ENCODE measurements at regions not wholly inside any gene's neighbourhood (a gene's known extent, or its start where the extent isn't known, plus 50 kb on each side); places are given as distances from the start of the nearest gene placed in this dataset.
"Not testable (repeated sequence)": the region's sequence is repeated elsewhere in the genome, so short reads cannot be mapped to it uniquely, and the experiment has no call there.

DNA sequence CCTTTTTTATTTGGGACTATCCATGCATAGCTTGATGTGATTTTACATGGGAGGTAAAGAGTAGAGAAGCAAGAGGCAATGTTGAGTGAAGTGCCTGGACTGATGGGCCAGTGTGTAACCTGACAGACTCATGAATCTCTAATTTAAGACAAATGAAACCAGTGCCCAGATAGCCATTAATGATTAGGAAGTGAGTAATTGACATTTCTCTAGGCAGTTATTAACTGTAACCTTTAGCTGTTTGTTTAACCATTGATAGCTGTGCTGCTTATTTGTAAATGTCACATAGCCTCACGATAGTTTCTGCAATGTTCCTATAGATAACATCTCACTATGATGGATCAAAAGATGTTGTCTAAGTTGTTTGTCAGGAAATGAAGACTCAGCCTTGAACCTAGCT lies 1047.5 kb upstream of the SPRY2 start:
- DNase-seq = no peak
- Mint-ChIP-seq H3K4me3 (no peak overlapping the region), H3K27me3 (no peaks in the 10 kb centered on the region), H3K36me3 (no peaks in the 10 kb centered on the region), H3K9me3 (peaks cover 0 to 21% (median 12%) of the 10 kb centered on the region in 8 donors), H3K4me1 (no peaks in the 10 kb centered on the region), H3K27ac (no peak overlapping the region)
- POLR2A ChIA-PET (ENCODE audit: partially characterized antibody) = no interaction called here
- Histone ChIP-seq H3K9me3 (ENCODE audit: control insufficient read depth in 1 of 2, low read length in 2 of 2) (no peaks in the 10 kb centered on the region), H3K4me1 (ENCODE audit: insufficient read depth, low read length) (no peaks in the 10 kb centered on the region), H3K4me3 (ENCODE audit: low read length in 2 of 2) (no peak overlapping the region), H3K36me3 (ENCODE audit: insufficient read depth, low read length) (no peaks in the 10 kb centered on the region), H3K27me3 (ENCODE audit: insufficient read depth, low read length) (no peaks in the 10 kb centered on the region), H3K27ac (ENCODE audit: low read depth, low read length) (no peak overlapping the region)
- intact Hi-C loops (cut with micrococcal nuclease) = no loop called here
- CTCF ChIA-PET (ENCODE audit: partially characterized antibody) = no interaction called here

DNA sequence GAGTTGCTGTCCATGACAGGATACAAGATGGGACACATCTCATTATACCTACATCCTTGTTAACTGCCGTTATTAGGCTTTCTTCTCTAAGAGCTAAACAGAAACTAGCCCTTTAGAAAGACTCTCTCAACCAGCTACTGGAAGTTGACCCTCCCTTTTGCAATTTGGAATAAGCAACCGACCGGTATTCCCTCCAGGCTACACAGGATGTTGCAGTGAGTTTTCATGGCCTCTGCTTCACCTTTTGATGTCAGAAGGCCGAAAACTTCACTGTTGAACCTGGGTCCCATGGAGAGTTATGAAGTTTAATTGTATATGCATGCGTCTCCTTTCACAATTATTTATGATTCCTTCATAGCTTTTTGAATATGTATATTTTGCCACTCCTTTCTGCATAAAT lies 1042.5 kb upstream of the SPRY2 start:
- intact Hi-C loops (cut with micrococcal nuclease) = no loop called here
- no peaks in the 10 kb centered on the region for H3K4me1 Mint-ChIP-seq
- Histone ChIP-seq H3K4me1 (ENCODE audit: insufficient read depth, low read length) (no peaks in the 10 kb centered on the region), H3K27ac (ENCODE audit: low read depth, low read length) (no peak overlapping the region), H3K4me3 (ENCODE audit: low read length in 2 of 2) (no peak overlapping the region), H3K9me3 (ENCODE audit: control insufficient read depth in 1 of 2, low read length in 2 of 2) (no peaks in the 10 kb centered on the region), H3K36me3 (ENCODE audit: insufficient read depth, low read length) (no peaks in the 10 kb centered on the region), H3K27me3 (ENCODE audit: insufficient read depth, low read length) (no peaks in the 10 kb centered on the region)
- DNase-seq = no peak
- H3K36me3 Mint-ChIP-seq = no peaks in the 10 kb centered on the region
- no peak overlapping the region for H3K27ac Mint-ChIP-seq
- no peak overlapping the region for H3K4me3 Mint-ChIP-seq
- ChIA-PET POLR2A (ENCODE audit: partially characterized antibody) (no interaction called here), CTCF (ENCODE audit: partially characterized antibody) (no interaction called here)
- H3K27me3 Mint-ChIP-seq = no peaks in the 10 kb centered on the region
- peaks cover 2 to 11% (median 6%) of the 10 kb centered on the region in 8 donors for H3K9me3 Mint-ChIP-seq

DNA sequence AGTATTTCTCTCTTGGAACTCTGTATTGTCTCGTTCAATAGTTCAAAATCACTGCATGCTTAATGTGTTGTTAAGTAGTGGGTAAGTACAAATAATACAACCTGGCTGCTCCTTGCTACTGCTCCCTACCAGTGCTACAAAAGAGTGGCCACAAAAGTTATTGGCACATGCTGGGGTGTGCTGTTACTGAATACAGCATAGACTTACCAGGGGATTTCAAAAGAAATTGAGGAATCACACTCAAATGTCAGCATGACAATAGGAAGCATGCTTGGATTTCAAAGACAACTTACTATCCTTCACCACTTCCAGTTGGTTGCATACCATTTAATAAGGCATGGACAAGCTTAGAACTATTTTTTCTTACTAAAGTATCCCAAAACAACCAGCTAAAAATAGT lies 1041.3 kb upstream of the SPRY2 start:
- intact Hi-C loops (cut with micrococcal nuclease) = no loop called here
- POLR2A ChIA-PET (ENCODE audit: partially characterized antibody) = no interaction called here
- Mint-ChIP-seq H3K4me1 (no peaks in the 10 kb centered on the region), H3K27ac (no peak overlapping the region), H3K27me3 (no peaks in the 10 kb centered on the region), H3K36me3 (no peaks in the 10 kb centered on the region), H3K9me3 (peaks cover 2 to 11% (median 6%) of the 10 kb centered on the region in 8 donors), H3K4me3 (no peak overlapping the region)
- Histone ChIP-seq H3K9me3 (ENCODE audit: control insufficient read depth in 1 of 2, low read length in 2 of 2) (no peaks in the 10 kb centered on the region), H3K27me3 (ENCODE audit: insufficient read depth, low read length) (no peaks in the 10 kb centered on the region), H3K36me3 (ENCODE audit: insufficient read depth, low read length) (no peaks in the 10 kb centered on the region), H3K4me1 (ENCODE audit: insufficient read depth, low read length) (no peaks in the 10 kb centered on the region), H3K4me3 (ENCODE audit: low read length in 2 of 2) (no peak overlapping the region), H3K27ac (ENCODE audit: low read depth, low read length) (no peak overlapping the region)
- CTCF ChIA-PET (ENCODE audit: partially characterized antibody) = no interaction called here
- no peak for DNase-seq

DNA sequence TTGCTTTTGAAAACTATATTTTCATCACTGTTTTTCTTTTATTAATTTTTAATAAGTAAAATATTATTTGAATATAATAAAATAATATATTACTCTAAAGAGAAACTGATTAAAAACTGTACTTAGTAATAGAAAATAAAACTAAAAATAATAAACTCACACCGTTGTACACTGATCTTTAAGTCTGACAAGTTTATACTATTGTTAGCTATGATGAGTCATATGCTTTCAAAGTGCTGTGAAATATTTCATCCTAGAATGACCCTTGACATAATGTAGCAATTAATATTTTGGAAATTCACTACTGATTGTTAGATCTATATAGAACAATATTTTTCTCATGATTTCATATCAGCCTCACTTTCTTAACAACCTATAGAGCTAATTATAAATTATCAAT lies 1040.6 kb upstream of the SPRY2 start:
- no peaks in the 10 kb centered on the region for H3K36me3 Mint-ChIP-seq
- no peak overlapping the region for H3K4me3 Mint-ChIP-seq
- no peak overlapping the region for H3K27ac ChIP-seq (ENCODE audit: low read depth, low read length)
- H3K9me3 ChIP-seq (ENCODE audit: control insufficient read depth in 1 of 2, low read length in 2 of 2) = no peaks in the 10 kb centered on the region
- DNase-seq = no peak
- H3K4me3 ChIP-seq (ENCODE audit: low read length in 2 of 2) = no peak overlapping the region
- POLR2A ChIA-PET (ENCODE audit: partially characterized antibody) = no interaction called here
- no peaks in the 10 kb centered on the region for H3K27me3 ChIP-seq (ENCODE audit: insufficient read depth, low read length)
- H3K27me3 Mint-ChIP-seq = no peaks in the 10 kb centered on the region
- H3K4me1 ChIP-seq (ENCODE audit: insufficient read depth, low read length) = no peaks in the 10 kb centered on the region
- intact Hi-C loops (cut with micrococcal nuclease) = no loop called here
- CTCF ChIA-PET (ENCODE audit: partially characterized antibody) = no interaction called here
- H3K36me3 ChIP-seq (ENCODE audit: insufficient read depth, low read length) = no peaks in the 10 kb centered on the region
- H3K4me1 Mint-ChIP-seq = no peaks in the 10 kb centered on the region
- peaks cover 2 to 12% (median 6%) of the 10 kb centered on the region in 8 donors for H3K9me3 Mint-ChIP-seq
- no peak overlapping the region for H3K27ac Mint-ChIP-seq

DNA sequence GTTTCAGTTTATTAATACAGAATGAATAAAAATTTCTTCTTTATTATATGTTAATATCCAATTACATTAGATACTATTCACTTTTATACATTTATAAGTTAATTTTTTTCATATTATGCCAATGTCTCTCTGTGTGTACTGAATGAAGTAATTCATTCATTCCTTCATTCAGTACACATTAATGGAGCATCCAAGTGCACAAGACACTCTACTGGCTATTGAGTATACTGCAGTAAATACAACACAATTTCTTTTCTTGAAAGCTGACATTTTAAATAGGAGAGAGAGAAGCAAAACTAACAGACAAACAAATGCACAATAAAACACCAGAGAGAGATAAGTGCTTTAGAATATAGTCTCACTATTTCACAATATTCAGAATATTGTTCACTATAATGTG lies 1038.3 kb upstream of the SPRY2 start:
- no peak overlapping the region for H3K27ac Mint-ChIP-seq
- no peak overlapping the region for H3K4me3 Mint-ChIP-seq
- intact Hi-C loops (cut with micrococcal nuclease) = no loop called here
- Histone ChIP-seq H3K27me3 (ENCODE audit: insufficient read depth, low read length) (no peaks in the 10 kb centered on the region), H3K4me3 (ENCODE audit: low read length in 2 of 2) (no peak overlapping the region), H3K4me1 (ENCODE audit: insufficient read depth, low read length) (no peaks in the 10 kb centered on the region), H3K36me3 (ENCODE audit: insufficient read depth, low read length) (no peaks in the 10 kb centered on the region), H3K27ac (ENCODE audit: low read depth, low read length) (no peak overlapping the region), H3K9me3 (ENCODE audit: control insufficient read depth in 1 of 2, low read length in 2 of 2) (no peaks in the 10 kb centered on the region)
- H3K27me3 Mint-ChIP-seq = no peaks in the 10 kb centered on the region
- H3K4me1 Mint-ChIP-seq = no peaks in the 10 kb centered on the region
- CTCF ChIA-PET (ENCODE audit: partially characterized antibody) = no interaction called here
- no peak for DNase-seq
- POLR2A ChIA-PET (ENCODE audit: partially characterized antibody) = no interaction called here
- H3K36me3 Mint-ChIP-seq = no peaks in the 10 kb centered on the region
- peaks cover under 1 to 9% (median 4%) of the 10 kb centered on the region in 8 donors for H3K9me3 Mint-ChIP-seq

DNA sequence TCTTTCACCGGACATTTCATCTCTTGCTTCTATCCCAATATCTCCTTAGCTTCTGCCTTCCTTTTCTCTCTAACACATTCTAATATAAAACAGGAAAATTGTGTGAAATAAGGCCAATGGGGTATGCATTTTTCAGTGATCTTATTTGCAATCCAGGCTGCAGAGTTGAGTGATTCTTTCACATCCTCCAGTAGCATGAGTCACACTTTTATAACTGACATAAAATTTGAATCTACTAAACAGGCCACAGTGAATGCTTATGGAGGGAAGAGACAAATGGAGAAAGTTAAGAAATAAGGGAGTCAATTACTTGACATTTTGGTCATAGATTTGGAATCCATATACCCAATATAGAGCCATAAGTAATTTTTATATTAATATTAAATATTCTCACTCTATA lies 1037.0 kb upstream of the SPRY2 start:
- Mint-ChIP-seq H3K4me3 (no peak overlapping the region), H3K27ac (no peak overlapping the region), H3K4me1 (no peaks in the 10 kb centered on the region), H3K27me3 (no peaks in the 10 kb centered on the region), H3K9me3 (peaks cover 0 to 12% (median 4%) of the 10 kb centered on the region in 8 donors), H3K36me3 (no peaks in the 10 kb centered on the region)
- no peak for DNase-seq
- Histone ChIP-seq H3K27me3 (ENCODE audit: insufficient read depth, low read length) (no peaks in the 10 kb centered on the region), H3K9me3 (ENCODE audit: control insufficient read depth in 1 of 2, low read length in 2 of 2) (no peaks in the 10 kb centered on the region), H3K36me3 (ENCODE audit: insufficient read depth, low read length) (no peaks in the 10 kb centered on the region), H3K4me1 (ENCODE audit: insufficient read depth, low read length) (no peaks in the 10 kb centered on the region), H3K27ac (ENCODE audit: low read depth, low read length) (no peak overlapping the region), H3K4me3 (ENCODE audit: low read length in 2 of 2) (no peak overlapping the region)
- intact Hi-C loops (cut with micrococcal nuclease) = no loop called here
- ChIA-PET POLR2A (ENCODE audit: partially characterized antibody) (no interaction called here), CTCF (ENCODE audit: partially characterized antibody) (no interaction called here)

DNA sequence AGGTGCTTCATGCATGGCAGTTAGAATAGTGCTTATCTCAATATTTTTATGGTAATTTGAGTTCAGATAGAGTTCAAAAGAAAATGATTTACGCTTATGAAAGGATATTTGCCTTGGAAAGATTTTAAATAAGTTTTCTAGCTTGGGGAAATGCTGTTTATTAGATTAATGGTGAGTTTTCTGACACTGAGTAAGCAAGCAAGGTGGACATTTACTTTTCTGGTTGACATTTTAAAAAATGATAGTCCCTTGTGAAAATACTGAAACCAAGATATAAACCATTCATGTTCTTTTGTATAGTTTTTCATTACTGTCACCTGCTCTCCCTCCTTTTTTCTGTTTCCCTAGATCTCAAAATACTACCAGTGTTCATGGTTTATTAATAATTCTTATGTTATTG lies 1034.8 kb upstream of the SPRY2 start:
- DNase-seq = no peak
- Mint-ChIP-seq H3K4me3 (no peak overlapping the region), H3K27me3 (no peaks in the 10 kb centered on the region), H3K27ac (no peak overlapping the region), H3K9me3 (peaks cover 0 to 11% (median 5%) of the 10 kb centered on the region in 8 donors), H3K36me3 (no peaks in the 10 kb centered on the region), H3K4me1 (no peaks in the 10 kb centered on the region)
- Histone ChIP-seq H3K36me3 (ENCODE audit: insufficient read depth, low read length) (no peaks in the 10 kb centered on the region), H3K27ac (ENCODE audit: low read depth, low read length) (no peak overlapping the region), H3K27me3 (ENCODE audit: insufficient read depth, low read length) (no peaks in the 10 kb centered on the region), H3K9me3 (ENCODE audit: control insufficient read depth in 1 of 2, low read length in 2 of 2) (no peaks in the 10 kb centered on the region), H3K4me3 (ENCODE audit: low read length in 2 of 2) (no peak overlapping the region), H3K4me1 (ENCODE audit: insufficient read depth, low read length) (no peaks in the 10 kb centered on the region)
- POLR2A ChIA-PET (ENCODE audit: partially characterized antibody) = no interaction called here
- CTCF ChIA-PET (ENCODE audit: partially characterized antibody) = no interaction called here
- intact Hi-C loops (cut with micrococcal nuclease) = no loop called here

DNA sequence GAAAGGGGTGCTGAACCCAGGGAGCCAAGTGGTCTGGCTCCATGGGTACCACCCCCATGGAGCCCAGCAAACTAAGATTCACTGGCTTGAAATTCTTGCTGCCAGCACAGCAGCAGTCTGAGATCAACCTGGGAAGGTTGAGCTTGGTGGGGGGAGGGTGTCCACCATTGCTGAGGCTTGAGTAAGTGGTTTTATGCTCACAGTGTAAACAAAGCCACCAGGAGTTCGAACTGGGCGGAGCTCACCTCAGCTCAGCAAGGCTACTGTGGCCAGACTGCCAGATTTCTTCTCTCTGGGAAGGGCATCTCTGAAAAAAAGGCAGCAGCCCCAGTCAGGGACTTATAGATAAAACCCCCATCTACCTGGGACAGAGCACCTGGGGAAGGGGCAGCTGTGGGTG lies 1021.8 kb upstream of the SPRY2 start:
- DNase-seq; intact Hi-C loops (cut with micrococcal nuclease); H3K4me1 ChIP-seq (ENCODE audit: insufficient read depth, low read length); H3K27me3 Mint-ChIP-seq; CTCF ChIA-PET (ENCODE audit: partially characterized antibody); H3K36me3 ChIP-seq (ENCODE audit: insufficient read depth, low read length); H3K4me3 Mint-ChIP-seq; H3K4me1 Mint-ChIP-seq; H3K4me3 ChIP-seq (ENCODE audit: low read length in 2 of 2); H3K9me3 ChIP-seq (ENCODE audit: control insufficient read depth in 1 of 2, low read length in 2 of 2); POLR2A ChIA-PET (ENCODE audit: partially characterized antibody); H3K36me3 Mint-ChIP-seq; H3K27ac Mint-ChIP-seq; H3K27me3 ChIP-seq (ENCODE audit: insufficient read depth, low read length); H3K27ac ChIP-seq (ENCODE audit: low read depth, low read length): not testable (repeated sequence)
- H3K9me3 Mint-ChIP-seq = peaks cover 2 to 27% (median 13%) of the 10 kb centered on the region in 8 donors

Measured in CD4-positive, alpha-beta memory T cell (primary cell).